ENCODE measurements at regions not wholly inside any gene's neighbourhood (a gene's known extent, or its start where the extent isn't known, plus 50 kb on each side); places are given as distances from the start of the nearest gene placed in this dataset.

DNA sequence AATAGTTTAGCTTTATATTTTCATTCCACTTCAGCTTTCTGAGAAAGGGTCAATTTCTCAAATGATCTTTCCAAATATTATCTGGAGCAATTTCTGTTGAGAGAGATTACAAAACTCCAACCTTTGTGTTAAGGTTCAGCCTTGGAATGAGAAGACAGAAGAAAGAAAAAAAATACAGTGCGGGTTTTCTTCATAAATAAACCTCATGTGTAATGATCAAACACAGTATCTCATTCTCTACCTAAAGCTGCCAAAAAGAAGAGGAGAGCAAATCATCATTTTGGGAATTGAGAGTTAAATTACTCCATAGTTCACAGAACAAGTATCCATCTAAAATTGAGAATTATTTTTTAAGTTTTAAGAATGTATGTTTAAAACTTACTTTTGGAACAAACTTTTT is 420.5 kb downstream of the KLF5 start:
- TF ChIP-seq, protein P1, sequence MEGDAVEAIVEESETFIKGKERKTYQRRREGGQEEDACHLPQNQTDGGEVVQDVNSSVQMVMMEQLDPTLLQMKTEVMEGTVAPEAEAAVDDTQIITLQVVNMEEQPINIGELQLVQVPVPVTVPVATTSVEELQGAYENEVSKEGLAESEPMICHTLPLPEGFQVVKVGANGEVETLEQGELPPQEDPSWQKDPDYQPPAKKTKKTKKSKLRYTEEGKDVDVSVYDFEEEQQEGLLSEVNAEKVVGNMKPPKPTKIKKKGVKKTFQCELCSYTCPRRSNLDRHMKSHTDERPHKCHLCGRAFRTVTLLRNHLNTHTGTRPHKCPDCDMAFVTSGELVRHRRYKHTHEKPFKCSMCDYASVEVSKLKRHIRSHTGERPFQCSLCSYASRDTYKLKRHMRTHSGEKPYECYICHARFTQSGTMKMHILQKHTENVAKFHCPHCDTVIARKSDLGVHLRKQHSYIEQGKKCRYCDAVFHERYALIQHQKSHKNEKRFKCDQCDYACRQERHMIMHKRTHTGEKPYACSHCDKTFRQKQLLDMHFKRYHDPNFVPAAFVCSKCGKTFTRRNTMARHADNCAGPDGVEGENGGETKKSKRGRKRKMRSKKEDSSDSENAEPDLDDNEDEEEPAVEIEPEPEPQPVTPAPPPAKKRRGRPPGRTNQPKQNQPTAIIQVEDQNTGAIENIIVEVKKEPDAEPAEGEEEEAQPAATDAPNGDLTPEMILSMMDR (IDR thresholded peaks at IDR 0.05; ENCODE audit: borderline replicate concordance, insufficient read depth, low read depth, low read length) = no peak
- no peak overlapping the region for H3K4me3 ChIP-seq (ENCODE audit: low read depth, low read length)

DNA sequence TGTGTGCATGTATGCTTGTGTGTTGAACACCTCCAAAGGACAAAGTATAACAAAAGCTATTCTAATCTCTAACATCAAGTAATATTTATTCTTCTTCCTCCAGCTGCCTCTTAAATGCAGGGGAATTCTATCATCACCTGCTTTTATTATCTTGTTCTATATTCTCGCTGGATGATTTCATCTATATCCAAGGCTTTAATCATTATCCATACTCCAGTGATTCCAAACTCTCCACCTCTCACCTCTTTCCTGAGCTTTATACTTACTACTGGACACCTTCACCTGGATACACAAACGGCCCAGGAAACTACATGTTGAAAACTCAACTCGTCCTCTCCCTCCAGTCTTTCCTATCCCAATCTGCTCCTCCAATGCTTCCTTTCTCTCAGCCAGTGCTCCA is 418.6 kb downstream of the KLF5 start:
- H3K4me3 ChIP-seq (ENCODE audit: low read depth, low read length) = no peak overlapping the region
- TF ChIP-seq, protein P1 (IDR thresholded peaks at IDR 0.05; ENCODE audit: borderline replicate concordance, insufficient read depth, low read depth, low read length) = no peak

DNA sequence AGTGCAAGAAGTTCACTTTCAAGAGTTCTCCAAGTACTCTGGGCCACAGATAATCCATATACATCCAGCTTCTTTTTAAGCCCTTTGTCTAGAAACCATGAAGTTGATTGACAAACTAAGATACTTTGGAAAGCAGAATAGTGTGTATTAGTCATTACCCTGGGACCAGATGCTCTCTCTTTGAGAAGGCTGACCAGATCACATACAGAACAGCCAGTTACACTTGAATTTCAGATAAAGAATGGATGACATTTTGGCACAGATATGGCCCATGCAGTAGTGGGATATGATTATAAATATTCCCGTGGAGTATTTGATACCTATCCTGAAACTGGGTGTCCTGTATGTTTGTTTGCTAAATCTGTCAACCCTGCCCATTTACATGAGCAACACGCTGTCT is 414.2 kb downstream of the KLF5 start:
- H3K4me3 ChIP-seq (ENCODE audit: low read depth, low read length) = no peak overlapping the region
- TF ChIP-seq, protein P1 (IDR thresholded peaks at IDR 0.05; ENCODE audit: borderline replicate concordance, insufficient read depth, low read depth, low read length) = no peak

DNA sequence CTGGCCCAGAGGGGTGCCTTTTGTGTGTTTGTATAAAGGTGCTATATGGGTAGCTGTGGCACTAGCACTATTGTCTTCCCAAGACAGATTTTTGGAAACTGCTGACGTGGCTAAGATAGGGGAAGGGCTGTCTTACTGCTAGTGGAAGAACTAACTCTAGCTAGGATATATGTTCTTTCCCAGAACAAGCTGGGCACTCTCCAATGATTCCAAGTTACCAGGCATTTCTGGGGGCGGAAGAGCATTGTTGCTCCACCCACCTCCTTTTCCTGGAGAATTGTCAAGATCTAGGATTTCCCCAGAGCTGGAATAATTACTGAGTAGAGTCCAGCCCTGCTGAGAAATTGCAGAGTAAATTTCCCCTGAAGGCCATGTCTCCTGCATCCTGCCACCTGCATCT is 408.3 kb downstream of the KLF5 start:
- H3K4me3 ChIP-seq (ENCODE audit: low read depth, low read length) = no peak overlapping the region
- TF ChIP-seq, protein P1 (IDR thresholded peaks at IDR 0.05; ENCODE audit: borderline replicate concordance, insufficient read depth, low read depth, low read length) = no peak

DNA sequence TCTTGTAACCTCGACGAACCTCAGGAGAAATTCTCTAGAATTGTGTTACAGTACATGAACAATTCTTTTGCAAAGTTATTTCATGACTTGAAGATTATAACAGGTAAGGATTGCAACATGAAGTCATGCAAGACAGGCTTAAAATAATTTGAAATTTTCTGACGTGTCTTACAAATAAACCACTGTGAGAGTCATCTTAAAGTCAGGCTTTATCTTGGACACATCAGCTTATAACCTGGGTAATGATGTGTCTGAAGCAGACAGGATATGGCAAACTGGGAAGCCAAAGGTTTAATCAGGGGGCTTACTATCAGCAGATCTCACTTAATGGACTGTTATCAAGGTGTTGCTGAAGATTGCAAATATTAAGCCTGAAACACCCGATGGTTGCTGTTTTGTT is 407.8 kb downstream of the KLF5 start:
- TF ChIP-seq, protein P1 (IDR thresholded peaks at IDR 0.05; ENCODE audit: borderline replicate concordance, insufficient read depth, low read depth, low read length) = no peak
- no peak overlapping the region for H3K4me3 ChIP-seq (ENCODE audit: low read depth, low read length)

DNA sequence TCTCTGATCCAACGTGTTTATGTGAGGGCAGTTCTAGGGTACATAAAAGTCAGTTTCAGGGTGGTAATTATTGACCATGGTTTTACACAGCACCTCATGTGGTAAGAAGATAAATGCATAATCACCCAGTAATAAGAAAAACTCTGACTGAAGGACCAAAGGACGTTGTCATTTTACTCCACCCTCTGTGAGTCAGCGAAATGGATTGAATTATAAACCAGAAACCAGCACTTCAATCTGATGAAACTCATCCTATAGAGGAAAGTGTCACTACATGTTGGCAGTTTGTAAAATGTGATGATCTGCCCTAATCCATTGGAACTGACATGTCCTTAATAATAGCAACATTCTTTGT is 406.8 kb downstream of the KLF5 start:
- H3K4me3 ChIP-seq (ENCODE audit: low read depth, low read length) = no peak overlapping the region
- TF ChIP-seq, protein P1 (IDR thresholded peaks at IDR 0.05; ENCODE audit: borderline replicate concordance, insufficient read depth, low read depth, low read length) = no peak

DNA sequence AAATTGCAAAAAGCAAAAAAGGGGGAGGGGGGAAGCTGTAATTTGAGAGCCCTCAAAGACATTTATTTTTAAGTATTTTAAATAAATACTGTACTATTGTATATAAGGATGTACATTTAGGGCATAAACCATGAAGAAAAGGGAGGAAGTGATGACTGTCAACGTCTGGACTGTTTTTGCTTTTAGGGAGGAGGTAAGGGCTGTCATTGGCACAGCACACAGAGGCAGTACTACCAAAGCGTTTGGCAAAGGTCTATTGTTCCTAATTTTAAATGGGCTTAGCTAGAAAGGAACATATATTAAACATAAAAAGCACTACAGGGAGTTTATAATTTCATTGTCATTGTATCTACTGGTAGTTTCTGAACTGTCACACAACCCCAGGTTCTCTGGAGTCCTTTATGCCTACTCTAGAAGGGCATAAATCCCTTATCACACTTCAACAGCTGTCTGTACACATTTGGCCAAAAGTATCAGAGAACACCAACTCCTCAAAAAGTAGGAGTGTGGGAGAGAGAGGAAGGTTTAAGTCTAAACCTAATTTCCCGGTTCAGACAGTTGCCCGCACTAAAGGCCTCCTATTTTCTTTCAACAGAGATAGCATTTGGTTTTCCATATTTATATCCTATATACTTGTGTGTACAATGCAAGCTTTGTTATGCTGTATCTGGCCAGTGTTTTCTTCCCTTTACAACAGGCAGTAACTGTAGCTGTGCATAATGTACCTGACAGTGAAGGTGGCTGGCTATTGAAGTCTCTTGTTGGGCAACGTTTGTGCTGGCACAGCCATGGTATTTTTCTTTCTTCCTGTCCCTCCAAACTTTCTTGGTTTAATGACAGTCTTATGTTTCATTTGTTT is 406.2 kb downstream of the KLF5 start:
- H3K4me3 ChIP-seq (ENCODE audit: low read depth, low read length) = no peak overlapping the region
- TF ChIP-seq, protein P1 (IDR thresholded peaks at IDR 0.05; ENCODE audit: borderline replicate concordance, insufficient read depth, low read depth, low read length) = no peak

All from GM12875 (cell line).